ENCODE measurements at regions not wholly inside any gene's neighbourhood (a gene's known extent, or its start where the extent isn't known, plus 50 kb on each side); places are given as distances from the start of the nearest gene placed in this dataset.
"Not testable (repeated sequence)": the region's sequence is repeated elsewhere in the genome, so short reads cannot be mapped to it uniquely, and the experiment has no call there.

GRCh38 chr6:122859676-122860075 lies 70.6 kb downstream of the SMPDL3A start:
- DNase-seq = no peak

- no peak for DNase-seq
Measured at GRCh38 chr6:122861594-122861993, 72.5 kb downstream of the SMPDL3A start.

GRCh38 chr6:122868137-122868536 lies 79.1 kb downstream of the SMPDL3A start:
- DNase-seq = no peak

- peak; percentile 29 for DNase-seq
Measured at GRCh38 chr6:122869437-122870024, 80.5 kb downstream of the SMPDL3A start.

- DNase-seq = no peak
Measured at GRCh38 chr6:122871079-122871478, 82.0 kb downstream of the SMPDL3A start.

GRCh38 chr6:122872311-122872710 lies 83.3 kb downstream of the SMPDL3A start:
- DNase-seq = no peak

- DNase-seq = no peak
Measured at GRCh38 chr6:122877302-122877701, 88.2 kb downstream of the SMPDL3A start.

GRCh38 chr6:122878796-122879195 lies 89.7 kb downstream of the SMPDL3A start:
- no peak for DNase-seq

- DNase-seq = no peak
Measured at GRCh38 chr6:122886481-122886880, 97.4 kb downstream of the SMPDL3A start.

GRCh38 chr6:122887941-122888340 lies 98.9 kb downstream of the SMPDL3A start:
- no peak for DNase-seq

GRCh38 chr6:122888680-122889079 lies 99.6 kb downstream of the SMPDL3A start:
- DNase-seq = not testable (repeated sequence)

GRCh38 chr6:122890250-122890649 lies 101.2 kb downstream of the SMPDL3A start:
- no peak for DNase-seq

GRCh38 chr6:122894791-122895190 lies 101.2 kb upstream of the CLVS2 start:
- DNase-seq = no peak

- DNase-seq = no peak
Measured at GRCh38 chr6:122902326-122902725, 93.7 kb upstream of the CLVS2 start.

- DNase-seq = no peak
Measured at GRCh38 chr6:122903266-122903915, 92.6 kb upstream of the CLVS2 start.

- no peak for DNase-seq
Measured at GRCh38 chr6:122904166-122904565, 91.9 kb upstream of the CLVS2 start.

- no peak for DNase-seq
Measured at GRCh38 chr6:122913558-122913957, 82.5 kb upstream of the CLVS2 start.

- no peak for DNase-seq
Measured at GRCh38 chr6:122918714-122919113, 77.3 kb upstream of the CLVS2 start.

- DNase-seq = no peak
Measured at GRCh38 chr6:122930252-122931180, 65.5 kb upstream of the CLVS2 start.

- DNase-seq = no peak
Measured at GRCh38 chr6:122931916-122932315, 64.1 kb upstream of the CLVS2 start.

GRCh38 chr6:122944936-122945335 lies 51.1 kb upstream of the CLVS2 start:
- not testable (repeated sequence) for DNase-seq
